ENCODE measurements at regions not wholly inside any gene's neighbourhood (a gene's known extent, or its start where the extent isn't known, plus 50 kb on each side); places are given as distances from the start of the nearest gene placed in this dataset.

DNA sequence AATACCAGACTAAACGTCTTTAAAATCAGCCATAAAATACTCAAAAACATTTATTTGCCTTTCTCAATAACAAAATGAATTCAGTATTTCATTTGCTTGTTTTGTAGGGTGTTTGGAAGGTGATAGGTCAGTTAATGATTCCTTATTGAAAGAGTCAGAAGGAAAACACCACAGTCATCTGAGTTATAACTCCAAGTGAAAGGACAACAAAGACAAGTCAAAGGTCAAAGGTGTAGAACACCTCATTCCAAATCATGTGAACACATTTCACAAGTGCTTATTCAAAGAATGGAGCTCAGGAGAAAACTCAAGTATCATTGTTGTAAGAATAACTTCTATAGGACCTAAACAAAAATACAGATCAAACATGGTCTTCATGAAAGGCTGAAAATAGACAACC is 318.6 kb upstream of the PHF14 start:
- TF ChIP-seq, protein P1, sequence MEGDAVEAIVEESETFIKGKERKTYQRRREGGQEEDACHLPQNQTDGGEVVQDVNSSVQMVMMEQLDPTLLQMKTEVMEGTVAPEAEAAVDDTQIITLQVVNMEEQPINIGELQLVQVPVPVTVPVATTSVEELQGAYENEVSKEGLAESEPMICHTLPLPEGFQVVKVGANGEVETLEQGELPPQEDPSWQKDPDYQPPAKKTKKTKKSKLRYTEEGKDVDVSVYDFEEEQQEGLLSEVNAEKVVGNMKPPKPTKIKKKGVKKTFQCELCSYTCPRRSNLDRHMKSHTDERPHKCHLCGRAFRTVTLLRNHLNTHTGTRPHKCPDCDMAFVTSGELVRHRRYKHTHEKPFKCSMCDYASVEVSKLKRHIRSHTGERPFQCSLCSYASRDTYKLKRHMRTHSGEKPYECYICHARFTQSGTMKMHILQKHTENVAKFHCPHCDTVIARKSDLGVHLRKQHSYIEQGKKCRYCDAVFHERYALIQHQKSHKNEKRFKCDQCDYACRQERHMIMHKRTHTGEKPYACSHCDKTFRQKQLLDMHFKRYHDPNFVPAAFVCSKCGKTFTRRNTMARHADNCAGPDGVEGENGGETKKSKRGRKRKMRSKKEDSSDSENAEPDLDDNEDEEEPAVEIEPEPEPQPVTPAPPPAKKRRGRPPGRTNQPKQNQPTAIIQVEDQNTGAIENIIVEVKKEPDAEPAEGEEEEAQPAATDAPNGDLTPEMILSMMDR (IDR thresholded peaks at IDR 0.05; ENCODE audit: borderline replicate concordance, extremely low read depth, low read length, poor library complexity, severe bottlenecking): no peak
- no peak for TF ChIP-seq EZH2 (IDR thresholded peaks at IDR 0.05; ENCODE audit: borderline replicate concordance, low read depth, low read length, severe bottlenecking)
